H1 (cell line): ENCODE measurements at regions not wholly inside any gene's neighbourhood (a gene's known extent, or its start where the extent isn't known, plus 50 kb on each side); places are given as distances from the start of the nearest gene placed in this dataset.
A peak's percentile ranks its signal among the peaks of the same experiment; 100 is the strongest.

Experiments used
- CTCF ChIA-PET: fragments of 300-600 bp; sonication (Branson Sonifier 250); formaldehyde crosslinking; loops from one replicate; lab custom pipeline; 2021; ENCODE audit not compliant: partially characterized antibody; lab: Charles Lee
- POLR2A ChIA-PET: fragments of 300-600 bp; sonication (Branson Sonifier 250); formaldehyde crosslinking; loops from one replicate; lab custom pipeline; 2021; ENCODE audit warnings: inconsistent platforms; ENCODE audit not compliant: partially characterized antibody; lab: Charles Lee
- DNase-seq, 2 experiments: peaks; one replicate each; pipeline versions ENCODE4 v3.0.0 to v3.0.0-alpha.2; 2010 to 2022; ENCODE audit warnings: low spot score in 2 of 2, low read depth in 1 of 2, mixed read lengths in 1 of 2
- FAIRE-seq: peaks from 2 replicates; lab custom pipeline; 2011; peaks lifted over from hg19 to GRCh38; lab: Jason Lieb, UNC
- H2AFZ ChIP-seq: 2 replicates; pipeline ENCODE4 v1.8.1; 2012; ENCODE audit warnings: low read length, inconsistent platforms
- H2AK5ac ChIP-seq: 2 replicates; pipeline ENCODE4 v1.6.1; 2013; ENCODE audit warnings: low read depth, low read length
- H2BK120ac ChIP-seq: replicated peaks from 2 replicates; pipeline ENCODE3; 2013; ENCODE audit warnings: low read depth, low read length, inconsistent platforms
- H2BK12ac ChIP-seq: 2 replicates; pipeline ENCODE4 v1.6.1; 2013; ENCODE audit warnings: low read depth, low read length
- H2BK15ac ChIP-seq: 2 replicates; pipeline ENCODE4 v1.6.1; 2013; ENCODE audit warnings: low read length
- H2BK20ac ChIP-seq: 2 replicates; pipeline ENCODE4 v1.6.1; 2013; ENCODE audit warnings: low read length
- H2BK5ac ChIP-seq: 2 replicates; pipeline ENCODE4 v1.6.1; 2013; ENCODE audit warnings: low read depth, low read length
- H3K14ac ChIP-seq: 2 replicates; pipeline ENCODE4 v1.6.1; 2013; ENCODE audit warnings: inconsistent platforms; ENCODE audit not compliant: insufficient read length
- H3K18ac ChIP-seq: 2 replicates; pipeline ENCODE4 v1.6.1; 2013; ENCODE audit warnings: low read length; ENCODE audit errors: extremely low read depth
- H3K23ac ChIP-seq: 2 replicates; pipeline ENCODE4 v1.6.1; 2013; ENCODE audit warnings: inconsistent platforms; ENCODE audit not compliant: insufficient read length
- H3K23me2 ChIP-seq: 2 replicates; pipeline ENCODE4 v1.6.1; 2013; ENCODE audit warnings: low read depth, low read length
- H3K27ac ChIP-seq: 2 replicates; pipeline ENCODE4 v1.6.1; 2011; ENCODE audit warnings: low read depth, low read length, inconsistent platforms
- H3K27me3 ChIP-seq, 4 experiments: replicated peaks in 1 of 4; 1 replicate in 1 of 4; 2 replicates in 3 of 4; pipeline versions ENCODE4 v1.6.1 to v1.8.1; 2011 to 2013; ENCODE audit warnings: low read length in 3 of 4, mild to moderate bottlenecking in 3 of 4, inconsistent platforms in 2 of 4, mixed read lengths in 2 of 4, moderate library complexity in 1 of 4; ENCODE audit not compliant: control insufficient read depth in 3 of 4, insufficient read depth in 3 of 4; ENCODE audit errors: extremely low read depth in 1 of 4
- H3K36me3 ChIP-seq, 4 experiments: 2 replicates each; pipeline versions ENCODE4 v1.6.1 to v1.8.1; 2011 to 2013; ENCODE audit warnings: mild to moderate bottlenecking in 4 of 4, low read length in 3 of 4, moderate library complexity in 2 of 4, control low read depth in 1 of 4, inconsistent platforms in 1 of 4; ENCODE audit not compliant: insufficient read depth in 4 of 4, control insufficient read depth in 2 of 4
- H3K4ac ChIP-seq: replicated peaks from 2 replicates; pipeline ENCODE3; 2013; ENCODE audit warnings: low read length, low read depth, mixed read lengths, inconsistent platforms; ENCODE audit not compliant: insufficient read length
- H3K4me1 ChIP-seq, 4 experiments: replicated peaks in 1 of 4; 1 replicate in 1 of 4; 2 replicates in 3 of 4; pipeline versions ENCODE4 v1.6.1 to v1.8.1; 2011 to 2013; ENCODE audit warnings: low read length in 3 of 4, inconsistent platforms in 2 of 4, mixed read lengths in 1 of 4; ENCODE audit not compliant: insufficient read depth in 4 of 4, control insufficient read depth in 3 of 4
- H3K4me2 ChIP-seq, 2 experiments: 2 replicates each; pipeline versions ENCODE4 v1.6.1 to v1.8.1; 2011 to 2013; ENCODE audit warnings: low read depth in 2 of 2, low read length in 2 of 2, control low read depth in 1 of 2, inconsistent platforms in 1 of 2, mild to moderate bottlenecking in 1 of 2; ENCODE audit not compliant: insufficient read depth in 1 of 2
- H3K4me3 ChIP-seq, 4 experiments: fragments of 200-600, 300-600 bp in 1 of 4; sonication (generic), shearing (Covaris generic), sonication (Bioruptor Twin) in 1 of 4; 2 replicates each; pipeline versions ENCODE4 v1.5.1 to v1.8.1; 2011 to 2016; ENCODE audit warnings: low read length in 4 of 4, low read depth in 3 of 4, control low read depth in 2 of 4, inconsistent platforms in 2 of 4, mild to moderate bottlenecking in 2 of 4, mixed read lengths in 1 of 4, moderate library complexity in 1 of 4; ENCODE audit not compliant: insufficient read depth in 2 of 4; ENCODE audit errors: extremely low read depth in 1 of 4
- H3K56ac ChIP-seq: replicated peaks from 2 replicates; pipeline ENCODE3; 2013; ENCODE audit warnings: low read depth, mild to moderate bottlenecking, mixed read lengths, low read length, inconsistent platforms; ENCODE audit not compliant: insufficient read length
- H3K79me1 ChIP-seq: 2 replicates; pipeline ENCODE4 v1.6.1; 2013; ENCODE audit warnings: low read depth, low read length, control low read depth
- H3K79me2 ChIP-seq, 2 experiments: 2 replicates each; pipeline versions ENCODE4 v1.6.1 to v1.8.1; 2012 to 2013; ENCODE audit warnings: low read length in 2 of 2, mild to moderate bottlenecking in 2 of 2, inconsistent platforms in 1 of 2; ENCODE audit not compliant: insufficient read depth in 2 of 2, control insufficient read depth in 1 of 2
- H3K9ac ChIP-seq, 4 experiments: replicated peaks in 1 of 4; 1 replicate in 1 of 4; 2 replicates in 3 of 4; pipeline versions ENCODE4 v1.6.1 to v1.8.1; 2011 to 2013; ENCODE audit warnings: low read depth in 3 of 4, low read length in 3 of 4, control low read depth in 2 of 4, mild to moderate bottlenecking in 2 of 4, moderate library complexity in 2 of 4, inconsistent platforms in 1 of 4; ENCODE audit errors: extremely low read depth in 1 of 4
- H3K9me3 ChIP-seq, 2 experiments: 2 replicates each; pipeline versions ENCODE4 v1.6.1 to v1.8.1; 2012 to 2013; ENCODE audit warnings: mild to moderate bottlenecking in 2 of 2, moderate library complexity in 2 of 2, control low read depth in 1 of 2, inconsistent platforms in 1 of 2, low read depth in 1 of 2, low read length in 1 of 2, mixed read lengths in 1 of 2; ENCODE audit not compliant: insufficient read depth in 2 of 2
- H4K20me1 ChIP-seq, 2 experiments: replicated peaks in 1 of 2; 2 replicates each; pipeline versions ENCODE3 to v1.8.1; 2011 to 2013; ENCODE audit warnings: inconsistent platforms in 2 of 2, low read length in 2 of 2, mild to moderate bottlenecking in 1 of 2; ENCODE audit not compliant: insufficient read depth in 2 of 2, control insufficient read depth in 1 of 2
- H4K5ac ChIP-seq: 2 replicates; pipeline ENCODE4 v1.6.1; 2013; ENCODE audit warnings: low read length, low read depth, mixed read lengths, inconsistent platforms; ENCODE audit not compliant: insufficient read length
- H4K8ac ChIP-seq: 2 replicates; pipeline ENCODE4 v1.8.0; 2013; ENCODE audit warnings: mild to moderate bottlenecking, moderate library complexity, low read length, inconsistent platforms; ENCODE audit not compliant: insufficient read depth; ENCODE audit errors: extremely low read depth
- H4K91ac ChIP-seq: replicated peaks from 2 replicates; pipeline ENCODE3; 2013; ENCODE audit warnings: low read length, mixed read lengths, inconsistent platforms; ENCODE audit not compliant: insufficient read length
- CBX8 ChIP-seq: fragments of 300-800, 300-1000 bp; sonication (generic); IDR thresholded peaks from 2 replicates; pipeline ENCODE4 v1.7.1; 2016; ENCODE audit warnings: low read depth, low read length, borderline replicate concordance
- E2F6 ChIP-seq: IDR thresholded peaks from 2 replicates; pipeline ENCODE4 v1.6.1; 2012; ENCODE audit warnings: inconsistent platforms
- MAX ChIP-seq: IDR thresholded peaks from 2 replicates; pipeline ENCODE4 v1.6.1; 2012; ENCODE audit warnings: inconsistent platforms
- RBBP5 ChIP-seq: IDR thresholded peaks from 2 replicates; pipeline ENCODE4 v1.7.1; 2012; ENCODE audit warnings: low read depth, mild to moderate bottlenecking, inconsistent platforms, low read length, moderate library complexity, borderline replicate concordance
- SIN3A ChIP-seq, 2 experiments: IDR thresholded peaks in 1 of 2; conservative IDR thresholded peaks in 1 of 2; 2 replicates each; pipeline ENCODE4 v1.6.1; 2011 to 2012; ENCODE audit warnings: low read length in 2 of 2, improper control_type of control experiment in 1 of 2, low read depth in 1 of 2, mild to moderate bottlenecking in 1 of 2
- WGBS, 2 experiments: shearing (Covaris generic) in 1 of 2; methylation state at CpG; one replicate each; pipeline versions ENCODE4 v1.1.6 to v1.1.7; 2013 to 2015; ENCODE audit warnings: low lambda C conversion rate in 2 of 2, mixed read lengths in 2 of 2, inconsistent platforms in 1 of 2, low coverage in 1 of 2, missing lambda C conversion rate in 1 of 2; ENCODE audit not compliant: insufficient replicate concordance in 2 of 2, insufficient coverage in 1 of 2, insufficient read length in 1 of 2; ENCODE audit errors: extremely low coverage in 1 of 2, missing lambda C conversion rate in 1 of 2; 5-methylcytosine and 5-hydroxymethylcytosine counted together
- TF ChIP-seq, protein P1 (sequence below), 3 experiments: IDR thresholded peaks; 1 replicate in 2 of 3; 2 replicates in 1 of 3; pipeline versions ENCODE4 v1.5.1 to v1.6.1; 2011; ENCODE audit warnings: low read length in 3 of 3, mild to moderate bottlenecking in 3 of 3, inconsistent platforms in 2 of 3, low read depth in 1 of 3, moderate library complexity in 1 of 3; ENCODE audit not compliant: insufficient read depth in 1 of 3; ENCODE audit errors: control extremely low read depth in 1 of 3

GRCh38 chr1:229048896-229049295, 222.0 kb upstream of the RAB4A start:
- H3K27me3 ChIP-seq: no peaks in the 10 kb centered on the region; a peak in 1 of 7 replicates
- H2BK5ac ChIP-seq: no peak overlapping the region; the same call in 1 of the 2 replicates
- no peaks in the 10 kb centered on the region for H3K79me2 ChIP-seq
- POLR2A ChIA-PET: no interaction called here
- no peak overlapping the region for H3K4me2 ChIP-seq
- H3K14ac ChIP-seq: no peak overlapping the region
- H3K36me3 ChIP-seq: no peaks in the 10 kb centered on the region
- DNase-seq: peak in 1 of 2 experiments; percentile 3
- H4K8ac ChIP-seq: no peak overlapping the region
- no peak overlapping the region for H3K27ac ChIP-seq
- no peak overlapping the region for H2BK15ac ChIP-seq
- H3K23ac ChIP-seq: no peak overlapping the region
- H4K5ac ChIP-seq: no peak overlapping the region
- H3K79me1 ChIP-seq: no peaks in the 10 kb centered on the region
- no peak overlapping the region for H3K4ac ChIP-seq
- H3K56ac ChIP-seq: no peak overlapping the region
- TF ChIP-seq E2F6 (no peak), RBBP5 (no peak), SIN3A (conservative IDR thresholded peaks at IDR 0.05 in 1 of 2, IDR thresholded peaks at IDR 0.05 in 1 of 2; ENCODE audit: low read depth in 1 of 2, low read length in 2 of 2) (no peak), CBX8 (no peak), MAX (no peak)
- TF ChIP-seq, protein P1, sequence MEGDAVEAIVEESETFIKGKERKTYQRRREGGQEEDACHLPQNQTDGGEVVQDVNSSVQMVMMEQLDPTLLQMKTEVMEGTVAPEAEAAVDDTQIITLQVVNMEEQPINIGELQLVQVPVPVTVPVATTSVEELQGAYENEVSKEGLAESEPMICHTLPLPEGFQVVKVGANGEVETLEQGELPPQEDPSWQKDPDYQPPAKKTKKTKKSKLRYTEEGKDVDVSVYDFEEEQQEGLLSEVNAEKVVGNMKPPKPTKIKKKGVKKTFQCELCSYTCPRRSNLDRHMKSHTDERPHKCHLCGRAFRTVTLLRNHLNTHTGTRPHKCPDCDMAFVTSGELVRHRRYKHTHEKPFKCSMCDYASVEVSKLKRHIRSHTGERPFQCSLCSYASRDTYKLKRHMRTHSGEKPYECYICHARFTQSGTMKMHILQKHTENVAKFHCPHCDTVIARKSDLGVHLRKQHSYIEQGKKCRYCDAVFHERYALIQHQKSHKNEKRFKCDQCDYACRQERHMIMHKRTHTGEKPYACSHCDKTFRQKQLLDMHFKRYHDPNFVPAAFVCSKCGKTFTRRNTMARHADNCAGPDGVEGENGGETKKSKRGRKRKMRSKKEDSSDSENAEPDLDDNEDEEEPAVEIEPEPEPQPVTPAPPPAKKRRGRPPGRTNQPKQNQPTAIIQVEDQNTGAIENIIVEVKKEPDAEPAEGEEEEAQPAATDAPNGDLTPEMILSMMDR (IDR thresholded peaks at IDR 0.05; ENCODE audit: control extremely low read depth in 1 of 3, insufficient read depth in 1 of 3, low read depth in 1 of 3, low read length in 3 of 3): no peak
- FAIRE-seq: no peak
- H3K4me1 ChIP-seq: peaks cover 0 to 12% (median 4%) of the 10 kb centered on the region in 4 experiments; a peak in 3 of 7 replicates
- H3K23me2 ChIP-seq: no peaks in the 10 kb centered on the region
- no peak overlapping the region for H4K91ac ChIP-seq
- no peak overlapping the region for H3K4me3 ChIP-seq
- no peak overlapping the region for H3K18ac ChIP-seq
- no peak overlapping the region for H2BK12ac ChIP-seq
- H3K9me3 ChIP-seq: no peaks in the 10 kb centered on the region
- H2AK5ac ChIP-seq: no peak overlapping the region
- no peak overlapping the region for H2AFZ ChIP-seq
- H2BK120ac ChIP-seq: no peak overlapping the region
- no peak overlapping the region for H2BK20ac ChIP-seq
- no peaks in the 10 kb centered on the region for H4K20me1 ChIP-seq
- CTCF ChIA-PET: interaction anchor here (1.0 kb wide), 1 partner anchor 200 kb away, joined by 3 read pairs; no protein-coding TSS in a partner anchor
- WGBS, 2 experiments: 92% methylated on average over 4 of the region's 4 CpGs; no CpG with 5 or more reads in 1 of the 2 experiments
- H3K9ac ChIP-seq: no peak overlapping the region
